ES-I3 (cell line): ENCODE measurements at regions not wholly inside any gene's neighbourhood (a gene's known extent, or its start where the extent isn't known, plus 50 kb on each side); places are given as distances from the start of the nearest gene placed in this dataset.

Source experiments
- H3K36me3 ChIP-seq: 2 replicates; pipeline ENCODE4 v1.6.1; 2013; ENCODE audit warnings: mild to moderate bottlenecking, low read length, control low read depth, moderate library complexity; ENCODE audit not compliant: insufficient read depth
- H3K4me1 ChIP-seq: 2 replicates; pipeline ENCODE4 v1.6.1; 2013; ENCODE audit warnings: mild to moderate bottlenecking, control low read depth, low read length; ENCODE audit not compliant: insufficient read depth
- H3K9ac ChIP-seq: 2 replicates; pipeline ENCODE4 v1.6.1; 2013; ENCODE audit warnings: low read depth, mild to moderate bottlenecking, low read length, moderate library complexity
- H3K9me3 ChIP-seq: 2 replicates; pipeline ENCODE4 v1.6.1; 2013; ENCODE audit warnings: mild to moderate bottlenecking, low read length, moderate library complexity; ENCODE audit not compliant: control insufficient read depth, insufficient read depth

- H3K9me3 ChIP-seq: no peaks in the 10 kb centered on the region
- no peaks in the 10 kb centered on the region for H3K4me1 ChIP-seq
- H3K36me3 ChIP-seq: no peaks in the 10 kb centered on the region
These were observed 205.1 kb upstream of the FSCB start for GRCh38 chr14:44712024-44712815.

DNA sequence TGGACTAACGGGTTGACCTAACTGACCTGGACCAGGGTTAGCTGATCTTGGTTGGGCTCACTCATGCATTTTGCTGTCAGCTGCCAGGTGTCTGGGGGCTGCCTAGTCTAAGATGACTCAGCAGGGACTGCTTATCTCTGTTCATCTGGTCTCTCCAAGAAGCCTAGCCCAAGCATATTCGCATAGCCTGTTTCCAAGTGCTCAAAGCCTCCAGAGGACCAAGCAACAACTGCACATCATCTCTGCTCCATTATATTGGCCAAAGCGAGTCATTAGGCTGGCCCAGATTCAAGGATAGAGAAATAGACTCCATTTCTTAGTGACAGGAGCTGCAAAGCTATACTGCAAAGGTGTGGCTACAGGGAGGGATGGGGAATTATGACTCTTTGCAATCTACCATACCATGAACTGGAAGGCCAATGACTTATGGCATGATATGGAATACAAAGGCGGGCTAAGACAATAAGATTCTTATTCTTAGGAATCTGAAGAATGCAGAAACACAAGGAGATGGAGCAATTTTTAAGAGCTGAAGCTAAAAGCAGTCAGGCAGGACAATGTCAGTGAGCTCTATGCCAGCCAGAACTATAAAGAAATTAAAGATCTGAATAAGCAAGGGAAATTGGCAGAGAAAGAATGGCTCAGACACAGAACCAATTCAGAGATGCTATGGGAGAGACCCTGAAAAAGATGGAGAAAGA is 194.6 kb upstream of the FSCB start:
- no peaks in the 10 kb centered on the region for H3K36me3 ChIP-seq
- H3K4me1 ChIP-seq: 0 out of 2 replicates have a peak, but pooled peaks cover 4% of the 10 kb centered on the region
- H3K9me3 ChIP-seq: no peaks in the 10 kb centered on the region
- H3K9ac ChIP-seq: no peak overlapping the region

More at GRCh38 chr14:44712024-44712815, 205.1 kb upstream of the FSCB start:
- no peak overlapping the region for H3K9ac ChIP-seq

DNA sequence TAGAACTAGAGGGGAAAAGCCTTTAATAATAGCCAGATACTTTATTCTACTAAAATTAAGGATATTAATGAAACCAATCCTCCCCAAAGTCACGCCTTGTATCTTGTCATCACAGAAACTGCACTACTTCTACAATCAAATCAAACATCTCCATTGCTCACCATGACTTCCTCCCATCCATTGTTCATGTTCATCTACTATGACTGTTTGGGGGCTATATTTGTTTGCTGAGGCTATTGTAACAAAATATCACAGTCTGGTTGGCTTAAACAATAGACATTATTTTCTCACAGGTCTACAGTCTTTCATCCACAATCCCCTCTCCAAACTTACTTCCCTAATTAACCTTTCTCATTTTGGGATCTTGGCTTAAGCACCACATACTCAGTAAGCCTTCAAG is 193.6 kb upstream of the FSCB start:
- no peaks in the 10 kb centered on the region for H3K36me3 ChIP-seq
- no peaks in the 10 kb centered on the region for H3K9me3 ChIP-seq
- no peak overlapping the region for H3K9ac ChIP-seq
- H3K4me1 ChIP-seq: 0 out of 2 replicates have a peak, but pooled peaks cover 4% of the 10 kb centered on the region

DNA sequence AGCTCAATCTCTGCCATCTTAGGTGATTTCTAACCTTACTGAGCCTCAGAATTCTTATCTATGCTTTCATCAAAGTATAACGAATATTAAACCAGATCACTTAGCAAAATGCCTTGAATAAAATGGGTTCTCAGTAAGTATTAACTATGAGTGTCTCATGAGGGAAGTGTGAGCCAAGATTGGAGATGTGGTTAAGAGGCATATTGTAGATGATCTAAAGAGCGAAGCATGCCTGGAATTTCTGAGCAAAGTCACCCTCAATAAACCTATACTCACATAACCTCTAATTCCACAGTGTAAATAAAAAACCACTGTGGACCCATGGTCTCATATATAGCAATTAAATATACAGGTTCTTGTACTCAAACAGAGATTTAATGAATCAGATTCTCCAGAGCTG is 193.1 kb upstream of the FSCB start:
- H3K36me3 ChIP-seq: no peaks in the 10 kb centered on the region
- no peak overlapping the region for H3K9ac ChIP-seq
- H3K4me1 ChIP-seq: 0 out of 2 replicates have a peak, but pooled peaks cover 4% of the 10 kb centered on the region
- no peaks in the 10 kb centered on the region for H3K9me3 ChIP-seq

GRCh38 chr14:44699391-44699790 is 192.3 kb upstream of the FSCB start:
- 0 out of 2 replicates have a peak, but pooled peaks cover 4% of the 10 kb centered on the region for H3K4me1 ChIP-seq
- H3K9me3 ChIP-seq: no peaks in the 10 kb centered on the region

DNA sequence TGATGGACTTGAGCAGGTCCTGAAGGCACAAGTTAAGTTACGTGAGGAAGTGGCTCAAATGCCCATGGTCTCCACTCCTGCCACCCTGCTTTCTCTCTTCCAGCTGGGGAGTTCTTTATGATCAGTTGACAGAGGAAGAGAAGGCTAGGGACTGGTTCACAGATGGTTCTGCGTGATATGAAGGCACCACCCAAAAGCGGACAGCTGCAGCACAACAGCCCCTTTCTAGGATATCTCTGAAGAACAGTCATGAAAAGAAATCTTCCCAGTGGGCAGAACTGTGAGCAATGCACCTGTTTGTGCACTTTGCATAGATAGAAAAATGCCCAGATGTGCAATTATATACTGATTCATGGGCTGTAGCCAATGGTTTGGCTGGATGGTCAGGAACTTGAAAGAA is 162.4 kb upstream of the FSCB start:
- H3K9ac ChIP-seq: no peak overlapping the region

More at GRCh38 chr14:44699391-44699790, 192.3 kb upstream of the FSCB start:
- no peaks in the 10 kb centered on the region for H3K36me3 ChIP-seq
- H3K9ac ChIP-seq: no peak overlapping the region

DNA sequence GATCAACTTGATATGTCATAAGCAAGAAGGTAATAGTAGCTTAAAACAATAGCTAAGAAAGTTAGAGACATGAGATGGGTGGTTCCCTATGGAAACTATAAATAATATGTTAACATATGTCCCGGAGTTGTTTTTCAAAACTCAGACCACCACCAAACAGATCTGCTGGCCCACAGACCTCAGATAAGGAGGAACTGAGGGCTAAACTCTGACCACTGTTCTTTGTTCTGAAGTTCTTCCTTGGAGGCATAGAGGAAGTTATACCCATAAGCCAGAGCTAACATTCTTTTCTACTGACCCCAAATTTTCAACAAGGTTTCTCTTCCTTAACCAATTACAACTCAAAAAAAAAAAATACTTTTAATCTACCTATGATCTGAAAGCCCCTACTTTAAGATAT is 156.1 kb upstream of the FSCB start:
- no peak overlapping the region for H3K9ac ChIP-seq
- no peaks in the 10 kb centered on the region for H3K4me1 ChIP-seq
- no peaks in the 10 kb centered on the region for H3K36me3 ChIP-seq

More for the DNA sequence above, 162.4 kb upstream of the FSCB start:
- no peaks in the 10 kb centered on the region for H3K4me1 ChIP-seq
- H3K9me3 ChIP-seq: no peaks in the 10 kb centered on the region
- H3K36me3 ChIP-seq: no peaks in the 10 kb centered on the region

DNA sequence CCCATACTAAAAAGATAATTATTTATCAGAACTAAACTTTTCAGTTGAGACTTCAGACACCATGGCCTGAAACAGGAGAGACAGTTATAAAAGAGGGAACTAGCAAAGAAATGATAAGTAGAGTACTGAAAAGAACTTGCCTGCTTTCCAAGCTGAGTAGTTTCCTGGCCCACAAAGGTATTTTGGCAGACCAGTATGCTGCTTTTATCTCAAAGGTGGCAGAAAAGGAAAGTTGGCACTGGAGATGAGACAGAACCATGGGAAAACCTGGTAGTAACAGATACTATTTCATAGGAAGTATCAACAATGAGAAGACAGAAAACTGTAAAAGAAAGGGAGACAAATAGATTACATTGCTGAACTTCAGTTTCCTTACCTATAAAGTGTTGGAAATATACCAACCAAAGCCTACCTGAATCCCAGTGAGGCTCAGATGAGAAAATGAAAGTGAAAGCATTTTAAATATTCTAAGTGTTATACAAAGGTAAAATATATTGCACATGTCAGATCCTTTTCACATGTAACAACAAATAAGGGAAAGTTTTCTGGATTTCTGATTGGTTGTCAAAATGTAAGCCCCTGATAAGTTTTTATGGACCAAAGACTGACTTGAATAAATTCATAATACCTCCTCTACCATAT is 155.3 kb upstream of the FSCB start:
- no peaks in the 10 kb centered on the region for H3K36me3 ChIP-seq
- no peaks in the 10 kb centered on the region for H3K9me3 ChIP-seq
- H3K4me1 ChIP-seq: no peaks in the 10 kb centered on the region
- no peak overlapping the region for H3K9ac ChIP-seq

More for the DNA sequence above, 156.1 kb upstream of the FSCB start:
- no peaks in the 10 kb centered on the region for H3K9me3 ChIP-seq

GRCh38 chr14:44658389-44658696 is 151.3 kb upstream of the FSCB start:
- H3K36me3 ChIP-seq: no peaks in the 10 kb centered on the region
- H3K9me3 ChIP-seq: no peaks in the 10 kb centered on the region
- no peak overlapping the region for H3K9ac ChIP-seq
- no peaks in the 10 kb centered on the region for H3K4me1 ChIP-seq

DNA sequence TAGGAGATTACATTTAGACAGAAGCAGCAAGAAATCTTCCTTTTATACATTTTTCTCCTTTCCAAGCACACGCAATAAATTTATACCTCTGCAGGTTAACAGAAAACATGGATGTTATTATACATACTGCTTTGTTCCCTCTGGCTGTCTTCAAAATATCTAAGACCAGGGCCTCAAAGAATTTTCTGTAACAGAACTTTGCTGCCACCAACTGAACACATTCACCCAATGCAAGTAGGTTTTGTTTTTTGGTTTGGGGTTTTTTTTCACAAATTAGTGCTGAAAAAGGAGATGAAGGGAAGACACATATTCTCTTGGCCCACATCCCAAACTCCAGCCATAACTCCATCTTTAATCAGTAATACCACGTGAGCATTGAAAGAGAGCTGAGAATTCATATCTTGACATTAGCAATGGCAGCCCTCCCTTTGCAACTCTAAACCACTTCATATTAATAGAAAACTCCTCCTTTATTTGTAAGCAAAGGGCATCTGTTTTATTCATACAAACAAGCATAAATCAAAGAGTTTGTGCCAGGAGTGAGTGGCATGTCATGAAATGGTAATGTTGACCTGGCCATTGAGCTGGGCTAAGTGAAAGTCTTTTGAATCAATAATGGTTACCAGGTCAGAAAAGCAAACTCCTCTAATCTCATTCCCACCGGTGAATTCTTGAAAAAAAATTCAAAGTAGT is 150.8 kb upstream of the FSCB start:
- no peaks in the 10 kb centered on the region for H3K36me3 ChIP-seq
- no peaks in the 10 kb centered on the region for H3K4me1 ChIP-seq
- no peaks in the 10 kb centered on the region for H3K9me3 ChIP-seq
- no peak overlapping the region for H3K9ac ChIP-seq

DNA sequence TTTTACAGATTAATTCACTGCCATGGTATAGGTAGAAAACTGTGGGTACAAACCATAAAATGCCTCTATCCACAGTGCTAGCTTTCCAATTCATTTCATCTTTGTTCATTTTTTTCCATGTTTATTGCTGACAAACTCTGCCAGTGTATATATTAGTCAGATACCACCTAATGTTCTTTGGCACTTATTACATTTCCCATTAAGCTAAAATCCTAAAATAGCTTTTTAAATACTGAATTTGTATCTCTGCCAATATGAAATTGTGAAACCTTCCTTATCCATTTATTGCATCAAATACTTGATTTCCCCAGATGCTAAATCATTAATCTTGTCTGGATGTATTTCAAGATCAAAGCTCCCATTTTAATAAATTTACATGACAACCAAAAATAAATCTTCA is 150.1 kb upstream of the FSCB start:
- no peaks in the 10 kb centered on the region for H3K36me3 ChIP-seq
- no peak overlapping the region for H3K9ac ChIP-seq
- no peaks in the 10 kb centered on the region for H3K4me1 ChIP-seq
- H3K9me3 ChIP-seq: no peaks in the 10 kb centered on the region

DNA sequence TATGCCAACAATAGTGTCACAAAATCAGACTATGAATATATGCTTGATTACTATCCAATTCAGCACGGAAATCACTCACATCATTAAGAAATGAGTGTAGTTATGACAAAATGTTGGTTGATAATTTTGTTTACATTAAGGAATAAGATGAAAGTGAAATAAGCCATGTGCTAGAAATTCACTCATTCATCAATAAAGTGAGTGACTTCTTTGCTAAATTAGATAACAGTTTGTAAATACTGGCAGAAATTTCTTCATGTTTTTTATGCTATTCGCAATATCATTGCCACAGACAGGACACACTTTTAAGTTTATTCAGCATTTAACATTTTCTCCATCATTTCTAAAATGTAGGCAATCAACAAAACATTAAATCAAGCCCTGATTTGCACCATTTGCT is 147.5 kb upstream of the FSCB start:
- Histone ChIP-seq H3K36me3 (no peaks in the 10 kb centered on the region), H3K4me1 (no peaks in the 10 kb centered on the region), H3K9me3 (no peaks in the 10 kb centered on the region), H3K9ac (no peak overlapping the region)

GRCh38 chr14:44653641-44654040 is 146.6 kb upstream of the FSCB start:
- Histone ChIP-seq H3K4me1 (no peaks in the 10 kb centered on the region), H3K9me3 (no peaks in the 10 kb centered on the region), H3K36me3 (no peaks in the 10 kb centered on the region), H3K9ac (no peak overlapping the region)

- Histone ChIP-seq H3K9me3 (no peaks in the 10 kb centered on the region), H3K4me1 (no peaks in the 10 kb centered on the region), H3K36me3 (no peaks in the 10 kb centered on the region), H3K9ac (no peak overlapping the region)
These were observed 145.6 kb upstream of the FSCB start for GRCh38 chr14:44652640-44653039.
